H1 (cell line): ENCODE measurements at regions not wholly inside any gene's neighbourhood (a gene's known extent, or its start where the extent isn't known, plus 50 kb on each side); places are given as distances from the start of the nearest gene placed in this dataset.
"Not testable (repeated sequence)": the region's sequence is repeated elsewhere in the genome, so short reads cannot be mapped to it uniquely, and the experiment has no call there.

Experiments used
- CTCF ChIA-PET: fragments of 300-600 bp; sonication (Branson Sonifier 250); formaldehyde crosslinking; loops from one replicate; lab custom pipeline; 2021; ENCODE audit not compliant: partially characterized antibody; lab: Charles Lee
- POLR2A ChIA-PET: fragments of 300-600 bp; sonication (Branson Sonifier 250); formaldehyde crosslinking; loops from one replicate; lab custom pipeline; 2021; ENCODE audit warnings: inconsistent platforms; ENCODE audit not compliant: partially characterized antibody; lab: Charles Lee
- DNase-seq, 2 experiments: peaks; one replicate each; pipeline versions ENCODE4 v3.0.0 to v3.0.0-alpha.2; 2010 to 2022; ENCODE audit warnings: low spot score in 2 of 2, low read depth in 1 of 2, mixed read lengths in 1 of 2
- FAIRE-seq: peaks from 2 replicates; lab custom pipeline; 2011; peaks lifted over from hg19 to GRCh38; lab: Jason Lieb, UNC
- H2AFZ ChIP-seq: 2 replicates; pipeline ENCODE4 v1.8.1; 2012; ENCODE audit warnings: low read length, inconsistent platforms
- H2AK5ac ChIP-seq: 2 replicates; pipeline ENCODE4 v1.6.1; 2013; ENCODE audit warnings: low read depth, low read length
- H2BK120ac ChIP-seq: replicated peaks from 2 replicates; pipeline ENCODE3; 2013; ENCODE audit warnings: low read depth, low read length, inconsistent platforms
- H2BK12ac ChIP-seq: 2 replicates; pipeline ENCODE4 v1.6.1; 2013; ENCODE audit warnings: low read depth, low read length
- H2BK15ac ChIP-seq: 2 replicates; pipeline ENCODE4 v1.6.1; 2013; ENCODE audit warnings: low read length
- H2BK20ac ChIP-seq: 2 replicates; pipeline ENCODE4 v1.6.1; 2013; ENCODE audit warnings: low read length
- H2BK5ac ChIP-seq: 2 replicates; pipeline ENCODE4 v1.6.1; 2013; ENCODE audit warnings: low read depth, low read length
- H3K14ac ChIP-seq: 2 replicates; pipeline ENCODE4 v1.6.1; 2013; ENCODE audit warnings: inconsistent platforms; ENCODE audit not compliant: insufficient read length
- H3K18ac ChIP-seq: 2 replicates; pipeline ENCODE4 v1.6.1; 2013; ENCODE audit warnings: low read length; ENCODE audit errors: extremely low read depth
- H3K23ac ChIP-seq: 2 replicates; pipeline ENCODE4 v1.6.1; 2013; ENCODE audit warnings: inconsistent platforms; ENCODE audit not compliant: insufficient read length
- H3K23me2 ChIP-seq: 2 replicates; pipeline ENCODE4 v1.6.1; 2013; ENCODE audit warnings: low read depth, low read length
- H3K27ac ChIP-seq: 2 replicates; pipeline ENCODE4 v1.6.1; 2011; ENCODE audit warnings: low read depth, low read length, inconsistent platforms
- H3K27me3 ChIP-seq, 4 experiments: replicated peaks in 1 of 4; 1 replicate in 1 of 4; 2 replicates in 3 of 4; pipeline versions ENCODE4 v1.6.1 to v1.8.1; 2011 to 2013; ENCODE audit warnings: low read length in 3 of 4, mild to moderate bottlenecking in 3 of 4, inconsistent platforms in 2 of 4, mixed read lengths in 2 of 4, moderate library complexity in 1 of 4; ENCODE audit not compliant: control insufficient read depth in 3 of 4, insufficient read depth in 3 of 4; ENCODE audit errors: extremely low read depth in 1 of 4
- H3K36me3 ChIP-seq, 4 experiments: 2 replicates each; pipeline versions ENCODE4 v1.6.1 to v1.8.1; 2011 to 2013; ENCODE audit warnings: mild to moderate bottlenecking in 4 of 4, low read length in 3 of 4, moderate library complexity in 2 of 4, control low read depth in 1 of 4, inconsistent platforms in 1 of 4; ENCODE audit not compliant: insufficient read depth in 4 of 4, control insufficient read depth in 2 of 4
- H3K4ac ChIP-seq: replicated peaks from 2 replicates; pipeline ENCODE3; 2013; ENCODE audit warnings: low read length, low read depth, mixed read lengths, inconsistent platforms; ENCODE audit not compliant: insufficient read length
- H3K4me1 ChIP-seq, 4 experiments: replicated peaks in 1 of 4; 1 replicate in 1 of 4; 2 replicates in 3 of 4; pipeline versions ENCODE4 v1.6.1 to v1.8.1; 2011 to 2013; ENCODE audit warnings: low read length in 3 of 4, inconsistent platforms in 2 of 4, mixed read lengths in 1 of 4; ENCODE audit not compliant: insufficient read depth in 4 of 4, control insufficient read depth in 3 of 4
- H3K4me2 ChIP-seq, 2 experiments: 2 replicates each; pipeline versions ENCODE4 v1.6.1 to v1.8.1; 2011 to 2013; ENCODE audit warnings: low read depth in 2 of 2, low read length in 2 of 2, control low read depth in 1 of 2, inconsistent platforms in 1 of 2, mild to moderate bottlenecking in 1 of 2; ENCODE audit not compliant: insufficient read depth in 1 of 2
- H3K4me3 ChIP-seq, 4 experiments: fragments of 200-600, 300-600 bp in 1 of 4; sonication (generic), shearing (Covaris generic), sonication (Bioruptor Twin) in 1 of 4; 2 replicates each; pipeline versions ENCODE4 v1.5.1 to v1.8.1; 2011 to 2016; ENCODE audit warnings: low read length in 4 of 4, low read depth in 3 of 4, control low read depth in 2 of 4, inconsistent platforms in 2 of 4, mild to moderate bottlenecking in 2 of 4, mixed read lengths in 1 of 4, moderate library complexity in 1 of 4; ENCODE audit not compliant: insufficient read depth in 2 of 4; ENCODE audit errors: extremely low read depth in 1 of 4
- H3K56ac ChIP-seq: replicated peaks from 2 replicates; pipeline ENCODE3; 2013; ENCODE audit warnings: low read depth, mild to moderate bottlenecking, mixed read lengths, low read length, inconsistent platforms; ENCODE audit not compliant: insufficient read length
- H3K79me1 ChIP-seq: 2 replicates; pipeline ENCODE4 v1.6.1; 2013; ENCODE audit warnings: low read depth, low read length, control low read depth
- H3K79me2 ChIP-seq, 2 experiments: 2 replicates each; pipeline versions ENCODE4 v1.6.1 to v1.8.1; 2012 to 2013; ENCODE audit warnings: low read length in 2 of 2, mild to moderate bottlenecking in 2 of 2, inconsistent platforms in 1 of 2; ENCODE audit not compliant: insufficient read depth in 2 of 2, control insufficient read depth in 1 of 2
- H3K9ac ChIP-seq, 4 experiments: replicated peaks in 1 of 4; 1 replicate in 1 of 4; 2 replicates in 3 of 4; pipeline versions ENCODE4 v1.6.1 to v1.8.1; 2011 to 2013; ENCODE audit warnings: low read depth in 3 of 4, low read length in 3 of 4, control low read depth in 2 of 4, mild to moderate bottlenecking in 2 of 4, moderate library complexity in 2 of 4, inconsistent platforms in 1 of 4; ENCODE audit errors: extremely low read depth in 1 of 4
- H3K9me3 ChIP-seq, 2 experiments: 2 replicates each; pipeline versions ENCODE4 v1.6.1 to v1.8.1; 2012 to 2013; ENCODE audit warnings: mild to moderate bottlenecking in 2 of 2, moderate library complexity in 2 of 2, control low read depth in 1 of 2, inconsistent platforms in 1 of 2, low read depth in 1 of 2, low read length in 1 of 2, mixed read lengths in 1 of 2; ENCODE audit not compliant: insufficient read depth in 2 of 2
- H4K20me1 ChIP-seq, 2 experiments: replicated peaks in 1 of 2; 2 replicates each; pipeline versions ENCODE3 to v1.8.1; 2011 to 2013; ENCODE audit warnings: inconsistent platforms in 2 of 2, low read length in 2 of 2, mild to moderate bottlenecking in 1 of 2; ENCODE audit not compliant: insufficient read depth in 2 of 2, control insufficient read depth in 1 of 2
- H4K5ac ChIP-seq: 2 replicates; pipeline ENCODE4 v1.6.1; 2013; ENCODE audit warnings: low read length, low read depth, mixed read lengths, inconsistent platforms; ENCODE audit not compliant: insufficient read length
- H4K8ac ChIP-seq: 2 replicates; pipeline ENCODE4 v1.8.0; 2013; ENCODE audit warnings: mild to moderate bottlenecking, moderate library complexity, low read length, inconsistent platforms; ENCODE audit not compliant: insufficient read depth; ENCODE audit errors: extremely low read depth
- H4K91ac ChIP-seq: replicated peaks from 2 replicates; pipeline ENCODE3; 2013; ENCODE audit warnings: low read length, mixed read lengths, inconsistent platforms; ENCODE audit not compliant: insufficient read length
- CTCF ChIP-seq, 3 experiments: IDR thresholded peaks; 1 replicate in 2 of 3; 2 replicates in 1 of 3; pipeline versions ENCODE4 v1.5.1 to v1.6.1; 2011; ENCODE audit warnings: low read length in 3 of 3, mild to moderate bottlenecking in 3 of 3, inconsistent platforms in 2 of 3, low read depth in 1 of 3, moderate library complexity in 1 of 3; ENCODE audit not compliant: insufficient read depth in 1 of 3; ENCODE audit errors: control extremely low read depth in 1 of 3
- RAD21 ChIP-seq, 2 experiments: IDR thresholded peaks in 1 of 2; conservative IDR thresholded peaks in 1 of 2; 2 replicates each; pipeline ENCODE4 v1.6.1; 2011; ENCODE audit warnings: low read depth in 2 of 2, low read length in 2 of 2, improper control_type of control experiment in 1 of 2, inconsistent platforms in 1 of 2, mild to moderate bottlenecking in 1 of 2, moderate library complexity in 1 of 2
- WGBS, 2 experiments: shearing (Covaris generic) in 1 of 2; methylation state at CpG; one replicate each; pipeline versions ENCODE4 v1.1.6 to v1.1.7; 2013 to 2015; ENCODE audit warnings: low lambda C conversion rate in 2 of 2, mixed read lengths in 2 of 2, inconsistent platforms in 1 of 2, low coverage in 1 of 2, missing lambda C conversion rate in 1 of 2; ENCODE audit not compliant: insufficient replicate concordance in 2 of 2, insufficient coverage in 1 of 2, insufficient read length in 1 of 2; ENCODE audit errors: extremely low coverage in 1 of 2, missing lambda C conversion rate in 1 of 2; 5-methylcytosine and 5-hydroxymethylcytosine counted together

GRCh38 chrX:79850114-79850513 is 164.4 kb upstream of the TBX22 start:
- H3K4me3 ChIP-seq, H3K23me2 ChIP-seq, H3K4me2 ChIP-seq, H3K4ac ChIP-seq, H2BK12ac ChIP-seq, H3K36me3 ChIP-seq, H2BK20ac ChIP-seq, H3K9ac ChIP-seq, H4K91ac ChIP-seq, H3K4me1 ChIP-seq, H3K27ac ChIP-seq, H2BK120ac ChIP-seq, H3K14ac ChIP-seq, H3K23ac ChIP-seq, H2BK15ac ChIP-seq, H2AK5ac ChIP-seq, H3K79me2 ChIP-seq, DNase-seq, H4K20me1 ChIP-seq, H2BK5ac ChIP-seq, H3K56ac ChIP-seq, H3K9me3 ChIP-seq, H4K5ac ChIP-seq, H3K27me3 ChIP-seq, H3K79me1 ChIP-seq, H2AFZ ChIP-seq, POLR2A ChIA-PET, H3K18ac ChIP-seq, H4K8ac ChIP-seq: not testable (repeated sequence)
- FAIRE-seq, result peak; percentile 78
- CTCF ChIA-PET, result interaction anchor here (0.6 to 1.1 kb wide), 4 partner anchors 13 to 116 kb away, joined by 3 to 4 read pairs (median 3); no protein-coding TSS in a partner anchor
- 88% methylated on average over 2 of the region's 2 CpGs; no CpG with 5 or more reads in 1 of the 2 experiments for WGBS, 2 experiments
- peak in 1 of 3 experiments; percentile 15; a peak in 1 of 4 replicates for TF ChIP-seq CTCF (IDR thresholded peaks at IDR 0.05; ENCODE audit: control extremely low read depth in 1 of 3, insufficient read depth in 1 of 3, low read depth in 1 of 3, low read length in 3 of 3)
- TF ChIP-seq RAD21 (IDR thresholded peaks at IDR 0.05 in 1 of 2, conservative IDR thresholded peaks at IDR 0.05 in 1 of 2; ENCODE audit: low read depth in 2 of 2, low read length in 2 of 2), result peak; percentile 15 to 35; a peak in 2 of 4 replicates
